ENCODE measurements at regions not wholly inside any gene's neighbourhood (a gene's known extent, or its start where the extent isn't known, plus 50 kb on each side); places are given as distances from the start of the nearest gene placed in this dataset.
"Not testable (repeated sequence)": the region's sequence is repeated elsewhere in the genome, so short reads cannot be mapped to it uniquely, and the experiment has no call there.

GRCh38 chr7:155396661-155397060 lies 61.3 kb upstream of the EN2 start:
- Histone ChIP-seq H3K36me3 (no peaks in the 10 kb centered on the region), H3K9me3 (no peaks in the 10 kb centered on the region), H3K4me3 (no peak overlapping the region), H3K4me1 (no peaks in the 10 kb centered on the region), H3K27ac (no peak overlapping the region), H3K27me3 (no peaks in the 10 kb centered on the region)
- TF ChIP-seq CTCF (IDR thresholded peaks at IDR 0.05) (no peak), POLR2A (IDR thresholded peaks at IDR 0.05) (no peak)
- DNase-seq, result no peak

- not testable (repeated sequence) for H3K9me3 ChIP-seq, H3K27ac ChIP-seq, DNase-seq, H3K4me1 ChIP-seq, H3K27me3 ChIP-seq, H3K4me3 ChIP-seq, H3K36me3 ChIP-seq
These were observed 59.9 kb upstream of the EN2 start for GRCh38 chr7:155397758-155398714.

GRCh38 chr7:155398944-155399343 lies 59.0 kb upstream of the EN2 start:
- TF ChIP-seq CTCF (IDR thresholded peaks at IDR 0.05) (no peak), POLR2A (IDR thresholded peaks at IDR 0.05) (no peak)
- H3K36me3 ChIP-seq, result no peaks in the 10 kb centered on the region
- no peaks in the 10 kb centered on the region for H3K4me1 ChIP-seq
- no peak overlapping the region for H3K27ac ChIP-seq
- no peaks in the 10 kb centered on the region for H3K27me3 ChIP-seq
- H3K9me3 ChIP-seq, result no peaks in the 10 kb centered on the region
- no peak for DNase-seq
- no peak overlapping the region for H3K4me3 ChIP-seq

- Histone ChIP-seq H3K4me1 (no peaks in the 10 kb centered on the region), H3K36me3 (no peaks in the 10 kb centered on the region), H3K27ac (no peak overlapping the region), H3K9me3 (no peaks in the 10 kb centered on the region), H3K4me3 (no peak overlapping the region), H3K27me3 (no peaks in the 10 kb centered on the region)
- no peak for DNase-seq
- TF ChIP-seq POLR2A (IDR thresholded peaks at IDR 0.05), result no peak
- TF ChIP-seq CTCF (IDR thresholded peaks at IDR 0.05), result no peak
These were observed 58.4 kb upstream of the EN2 start for GRCh38 chr7:155399577-155399976.

- no peak overlapping the region for H3K27ac ChIP-seq
- no peak overlapping the region for H3K4me3 ChIP-seq
- H3K4me1 ChIP-seq, result no peaks in the 10 kb centered on the region
- DNase-seq, result no peak
- H3K27me3 ChIP-seq, result no peaks in the 10 kb centered on the region
- TF ChIP-seq POLR2A (IDR thresholded peaks at IDR 0.05), result no peak
- TF ChIP-seq CTCF (IDR thresholded peaks at IDR 0.05), result no peak
- H3K9me3 ChIP-seq, result no peaks in the 10 kb centered on the region
- no peaks in the 10 kb centered on the region for H3K36me3 ChIP-seq
These were observed 56.7 kb upstream of the EN2 start for GRCh38 chr7:155401231-155401630.

GRCh38 chr7:155401884-155402283 lies 56.0 kb upstream of the EN2 start:
- Histone ChIP-seq H3K36me3 (no peaks in the 10 kb centered on the region), H3K27ac (no peak overlapping the region), H3K27me3 (no peaks in the 10 kb centered on the region), H3K4me1 (no peaks in the 10 kb centered on the region), H3K9me3 (no peaks in the 10 kb centered on the region), H3K4me3 (no peak overlapping the region)
- no peak for DNase-seq
- TF ChIP-seq POLR2A (IDR thresholded peaks at IDR 0.05) (no peak), CTCF (IDR thresholded peaks at IDR 0.05) (no peak)
